ENCODE measurements at regions not wholly inside any gene's neighbourhood (a gene's known extent, or its start where the extent isn't known, plus 50 kb on each side); places are given as distances from the start of the nearest gene placed in this dataset.

- TF ChIP-seq, protein P1, sequence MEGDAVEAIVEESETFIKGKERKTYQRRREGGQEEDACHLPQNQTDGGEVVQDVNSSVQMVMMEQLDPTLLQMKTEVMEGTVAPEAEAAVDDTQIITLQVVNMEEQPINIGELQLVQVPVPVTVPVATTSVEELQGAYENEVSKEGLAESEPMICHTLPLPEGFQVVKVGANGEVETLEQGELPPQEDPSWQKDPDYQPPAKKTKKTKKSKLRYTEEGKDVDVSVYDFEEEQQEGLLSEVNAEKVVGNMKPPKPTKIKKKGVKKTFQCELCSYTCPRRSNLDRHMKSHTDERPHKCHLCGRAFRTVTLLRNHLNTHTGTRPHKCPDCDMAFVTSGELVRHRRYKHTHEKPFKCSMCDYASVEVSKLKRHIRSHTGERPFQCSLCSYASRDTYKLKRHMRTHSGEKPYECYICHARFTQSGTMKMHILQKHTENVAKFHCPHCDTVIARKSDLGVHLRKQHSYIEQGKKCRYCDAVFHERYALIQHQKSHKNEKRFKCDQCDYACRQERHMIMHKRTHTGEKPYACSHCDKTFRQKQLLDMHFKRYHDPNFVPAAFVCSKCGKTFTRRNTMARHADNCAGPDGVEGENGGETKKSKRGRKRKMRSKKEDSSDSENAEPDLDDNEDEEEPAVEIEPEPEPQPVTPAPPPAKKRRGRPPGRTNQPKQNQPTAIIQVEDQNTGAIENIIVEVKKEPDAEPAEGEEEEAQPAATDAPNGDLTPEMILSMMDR (conservative IDR thresholded peaks at IDR 0.05; ENCODE audit: low read depth, low read length) = no peak
- TF ChIP-seq EZH2 (IDR thresholded peaks at IDR 0.05; ENCODE audit: borderline replicate concordance, low read depth, low read length, poor library complexity, severe bottlenecking) = no peak
Observed at GRCh38 chr3:126264952-126265351, 84.6 kb upstream of the ALDH1L1 start.

Data from A673 (cell line).